ENCODE measurements at regions not wholly inside any gene's neighbourhood (a gene's known extent, or its start where the extent isn't known, plus 50 kb on each side); places are given as distances from the start of the nearest gene placed in this dataset.
"Not testable (repeated sequence)": the region's sequence is repeated elsewhere in the genome, so short reads cannot be mapped to it uniquely, and the experiment has no call there.

GRCh38 chr7:153047079-153047959, 287.8 kb downstream of the ACTR3B start:
- no peak overlapping the region for H3K27ac ChIP-seq (ENCODE audit: low read depth, low read length)
- no peaks in the 10 kb centered on the region for H3K27me3 ChIP-seq (ENCODE audit: control insufficient read depth in 1 of 2, insufficient read depth in 2 of 2, low read length in 2 of 2)
- H3K4me3 ChIP-seq (ENCODE audit: low read depth in 1 of 2, low read length in 2 of 2) = no peak overlapping the region
- H3K9me3 ChIP-seq (ENCODE audit: low read length) = no peaks in the 10 kb centered on the region
- H3K36me3 ChIP-seq (ENCODE audit: insufficient read depth, low read length) = no peaks in the 10 kb centered on the region
- no peak overlapping the region for H3K9ac ChIP-seq (ENCODE audit: low read length)
- H3K4me1 ChIP-seq (ENCODE audit: insufficient read depth, low read length) = no peaks in the 10 kb centered on the region

- Histone ChIP-seq H3K27ac (ENCODE audit: low read depth, low read length) (no peak overlapping the region), H3K4me3 (ENCODE audit: low read depth in 1 of 2, low read length in 2 of 2) (no peak overlapping the region), H3K9me3 (ENCODE audit: low read length) (no peaks in the 10 kb centered on the region), H3K27me3 (ENCODE audit: control insufficient read depth in 1 of 2, insufficient read depth in 2 of 2, low read length in 2 of 2) (no peaks in the 10 kb centered on the region), H3K36me3 (ENCODE audit: insufficient read depth, low read length) (no peaks in the 10 kb centered on the region), H3K9ac (ENCODE audit: low read length) (no peak overlapping the region), H3K4me1 (ENCODE audit: insufficient read depth, low read length) (no peaks in the 10 kb centered on the region)
Observed at GRCh38 chr7:153052206-153052605, 292.7 kb downstream of the ACTR3B start.

- no peaks in the 10 kb centered on the region for H3K4me1 ChIP-seq (ENCODE audit: insufficient read depth, low read length)
- no peak overlapping the region for H3K9ac ChIP-seq (ENCODE audit: low read length)
- no peak overlapping the region for H3K4me3 ChIP-seq (ENCODE audit: low read depth in 1 of 2, low read length in 2 of 2)
- no peak overlapping the region for H3K27ac ChIP-seq (ENCODE audit: low read depth, low read length)
- H3K9me3 ChIP-seq (ENCODE audit: low read length) = no peaks in the 10 kb centered on the region
- no peaks in the 10 kb centered on the region for H3K27me3 ChIP-seq (ENCODE audit: control insufficient read depth in 1 of 2, insufficient read depth in 2 of 2, low read length in 2 of 2)
- H3K36me3 ChIP-seq (ENCODE audit: insufficient read depth, low read length) = no peaks in the 10 kb centered on the region
Observed at GRCh38 chr7:153061910-153062528, 302.5 kb downstream of the ACTR3B start.

GRCh38 chr7:153065051-153065450, 305.5 kb downstream of the ACTR3B start:
- no peaks in the 10 kb centered on the region for H3K36me3 ChIP-seq (ENCODE audit: insufficient read depth, low read length)
- no peak overlapping the region for H3K4me3 ChIP-seq (ENCODE audit: low read depth in 1 of 2, low read length in 2 of 2)
- no peak overlapping the region for H3K9ac ChIP-seq (ENCODE audit: low read length)
- no peak overlapping the region for H3K27ac ChIP-seq (ENCODE audit: low read depth, low read length)
- H3K9me3 ChIP-seq (ENCODE audit: low read length) = no peaks in the 10 kb centered on the region
- H3K27me3 ChIP-seq (ENCODE audit: control insufficient read depth in 1 of 2, insufficient read depth in 2 of 2, low read length in 2 of 2) = no peaks in the 10 kb centered on the region
- no peaks in the 10 kb centered on the region for H3K4me1 ChIP-seq (ENCODE audit: insufficient read depth, low read length)

GRCh38 chr7:153066711-153067110, 307.2 kb downstream of the ACTR3B start:
- no peaks in the 10 kb centered on the region for H3K4me1 ChIP-seq (ENCODE audit: insufficient read depth, low read length)
- no peak overlapping the region for H3K4me3 ChIP-seq (ENCODE audit: low read depth in 1 of 2, low read length in 2 of 2)
- H3K9ac ChIP-seq (ENCODE audit: low read length) = no peak overlapping the region
- H3K36me3 ChIP-seq (ENCODE audit: insufficient read depth, low read length) = no peaks in the 10 kb centered on the region
- H3K27ac ChIP-seq (ENCODE audit: low read depth, low read length) = no peak overlapping the region
- no peaks in the 10 kb centered on the region for H3K9me3 ChIP-seq (ENCODE audit: low read length)
- no peaks in the 10 kb centered on the region for H3K27me3 ChIP-seq (ENCODE audit: control insufficient read depth in 1 of 2, insufficient read depth in 2 of 2, low read length in 2 of 2)

GRCh38 chr7:153070141-153070540, 310.6 kb downstream of the ACTR3B start:
- Histone ChIP-seq H3K9me3 (ENCODE audit: low read length) (no peaks in the 10 kb centered on the region), H3K27ac (ENCODE audit: low read depth, low read length) (no peak overlapping the region), H3K9ac (ENCODE audit: low read length) (no peak overlapping the region), H3K4me3 (ENCODE audit: low read depth in 1 of 2, low read length in 2 of 2) (no peak overlapping the region), H3K4me1 (ENCODE audit: insufficient read depth, low read length) (no peaks in the 10 kb centered on the region), H3K27me3 (ENCODE audit: control insufficient read depth in 1 of 2, insufficient read depth in 2 of 2, low read length in 2 of 2) (no peaks in the 10 kb centered on the region), H3K36me3 (ENCODE audit: insufficient read depth, low read length) (no peaks in the 10 kb centered on the region)

GRCh38 chr7:153072806-153073205, 313.3 kb downstream of the ACTR3B start:
- H3K27me3 ChIP-seq (ENCODE audit: control insufficient read depth in 1 of 2, insufficient read depth in 2 of 2, low read length in 2 of 2) = no peaks in the 10 kb centered on the region
- no peaks in the 10 kb centered on the region for H3K36me3 ChIP-seq (ENCODE audit: insufficient read depth, low read length)
- H3K4me3 ChIP-seq (ENCODE audit: low read depth in 1 of 2, low read length in 2 of 2) = no peak overlapping the region
- H3K27ac ChIP-seq (ENCODE audit: low read depth, low read length) = no peak overlapping the region
- no peaks in the 10 kb centered on the region for H3K9me3 ChIP-seq (ENCODE audit: low read length)
- H3K9ac ChIP-seq (ENCODE audit: low read length) = no peak overlapping the region
- H3K4me1 ChIP-seq (ENCODE audit: insufficient read depth, low read length) = no peaks in the 10 kb centered on the region

GRCh38 chr7:153076289-153076688, 316.7 kb downstream of the ACTR3B start:
- H3K27ac ChIP-seq (ENCODE audit: low read depth, low read length); H3K36me3 ChIP-seq (ENCODE audit: insufficient read depth, low read length); H3K4me1 ChIP-seq (ENCODE audit: insufficient read depth, low read length); H3K9ac ChIP-seq (ENCODE audit: low read length); H3K9me3 ChIP-seq (ENCODE audit: low read length); H3K4me3 ChIP-seq (ENCODE audit: low read depth in 1 of 2, low read length in 2 of 2); H3K27me3 ChIP-seq (ENCODE audit: control insufficient read depth in 1 of 2, insufficient read depth in 2 of 2, low read length in 2 of 2): not testable (repeated sequence)

- Histone ChIP-seq H3K27ac (ENCODE audit: low read depth, low read length) (no peak overlapping the region), H3K4me3 (ENCODE audit: low read depth in 1 of 2, low read length in 2 of 2) (no peak overlapping the region), H3K4me1 (ENCODE audit: insufficient read depth, low read length) (no peaks in the 10 kb centered on the region), H3K9ac (ENCODE audit: low read length) (no peak overlapping the region), H3K9me3 (ENCODE audit: low read length) (no peaks in the 10 kb centered on the region), H3K27me3 (ENCODE audit: control insufficient read depth in 1 of 2, insufficient read depth in 2 of 2, low read length in 2 of 2) (no peaks in the 10 kb centered on the region), H3K36me3 (ENCODE audit: insufficient read depth, low read length) (no peaks in the 10 kb centered on the region)
Observed at GRCh38 chr7:153081496-153081895, 321.9 kb downstream of the ACTR3B start.

- Histone ChIP-seq H3K27ac (ENCODE audit: low read depth, low read length) (no peak overlapping the region), H3K9ac (ENCODE audit: low read length) (no peak overlapping the region), H3K4me1 (ENCODE audit: insufficient read depth, low read length) (no peaks in the 10 kb centered on the region), H3K27me3 (ENCODE audit: control insufficient read depth in 1 of 2, insufficient read depth in 2 of 2, low read length in 2 of 2) (no peaks in the 10 kb centered on the region), H3K36me3 (ENCODE audit: insufficient read depth, low read length) (no peaks in the 10 kb centered on the region), H3K4me3 (ENCODE audit: low read depth in 1 of 2, low read length in 2 of 2) (no peak overlapping the region), H3K9me3 (ENCODE audit: low read length) (no peaks in the 10 kb centered on the region)
Observed at GRCh38 chr7:153084278-153084677, 324.7 kb downstream of the ACTR3B start.

- Histone ChIP-seq H3K9ac (ENCODE audit: low read length) (no peak overlapping the region), H3K27me3 (ENCODE audit: control insufficient read depth in 1 of 2, insufficient read depth in 2 of 2, low read length in 2 of 2) (no peaks in the 10 kb centered on the region), H3K36me3 (ENCODE audit: insufficient read depth, low read length) (no peaks in the 10 kb centered on the region), H3K4me1 (ENCODE audit: insufficient read depth, low read length) (no peaks in the 10 kb centered on the region), H3K27ac (ENCODE audit: low read depth, low read length) (no peak overlapping the region), H3K9me3 (ENCODE audit: low read length) (no peaks in the 10 kb centered on the region), H3K4me3 (ENCODE audit: low read depth in 1 of 2, low read length in 2 of 2) (no peak overlapping the region)
Observed at GRCh38 chr7:153087498-153087897, 327.9 kb downstream of the ACTR3B start.

- Histone ChIP-seq H3K27me3 (ENCODE audit: control insufficient read depth in 1 of 2, insufficient read depth in 2 of 2, low read length in 2 of 2) (no peaks in the 10 kb centered on the region), H3K4me3 (ENCODE audit: low read depth in 1 of 2, low read length in 2 of 2) (no peak overlapping the region), H3K4me1 (ENCODE audit: insufficient read depth, low read length) (no peaks in the 10 kb centered on the region), H3K9ac (ENCODE audit: low read length) (no peak overlapping the region), H3K9me3 (ENCODE audit: low read length) (no peaks in the 10 kb centered on the region), H3K36me3 (ENCODE audit: insufficient read depth, low read length) (no peaks in the 10 kb centered on the region), H3K27ac (ENCODE audit: low read depth, low read length) (no peak overlapping the region)
Observed at GRCh38 chr7:153088601-153089000, 329.0 kb downstream of the ACTR3B start.
